SKM-1 treated with dmso at 0.1 percent for 144 hours (cell line): ENCODE measurements at regions not wholly inside any gene's neighbourhood (a gene's known extent, or its start where the extent isn't known, plus 50 kb on each side); places are given as distances from the start of the nearest gene placed in this dataset.
"Not testable (repeated sequence)": the region's sequence is repeated elsewhere in the genome, so short reads cannot be mapped to it uniquely, and the experiment has no call there.

ENCODE experiments used
- DNase-seq: peaks from one replicate; lab custom pipeline; 2025; ENCODE audit not compliant: unreplicated experiment; lab: John Stamatoyannopoulos, UW

- no peak for DNase-seq
Observed at GRCh38 chr12:89874146-89874545, 165.5 kb upstream of the ATP2B1 start.

GRCh38 chr12:89873745-89874144 lies 165.1 kb upstream of the ATP2B1 start:
- DNase-seq, result no peak

- no peak for DNase-seq
Observed at GRCh38 chr12:89872922-89873630, 164.4 kb upstream of the ATP2B1 start.

GRCh38 chr12:89870413-89871184 lies 162.0 kb upstream of the ATP2B1 start:
- no peak for DNase-seq

GRCh38 chr12:89867611-89868010 lies 159.0 kb upstream of the ATP2B1 start:
- DNase-seq, result not testable (repeated sequence)

GRCh38 chr12:89864411-89864810 lies 155.8 kb upstream of the ATP2B1 start:
- DNase-seq, result no peak

GRCh38 chr12:89863968-89864367 lies 155.3 kb upstream of the ATP2B1 start:
- no peak for DNase-seq

GRCh38 chr12:89863493-89863938 lies 154.9 kb upstream of the ATP2B1 start:
- no peak for DNase-seq

GRCh38 chr12:89862511-89863445 lies 154.1 kb upstream of the ATP2B1 start:
- DNase-seq, result peak; percentile 72

- no peak for DNase-seq
Observed at GRCh38 chr12:89861086-89861485, 152.4 kb upstream of the ATP2B1 start.

GRCh38 chr12:89859508-89860220 lies 151.0 kb upstream of the ATP2B1 start:
- no peak for DNase-seq

- no peak for DNase-seq
Observed at GRCh38 chr12:89858718-89859117, 150.1 kb upstream of the ATP2B1 start.

- peak; percentile 45 for DNase-seq
Observed at GRCh38 chr12:89857652-89858274, 149.1 kb upstream of the ATP2B1 start.

- DNase-seq, result peak; percentile 59
Observed at GRCh38 chr12:89856431-89856830, 147.8 kb upstream of the ATP2B1 start.

GRCh38 chr12:89848732-89849131 lies 140.1 kb upstream of the ATP2B1 start:
- DNase-seq, result no peak

- DNase-seq, result peak; percentile 13
Observed at GRCh38 chr12:89846473-89847055, 137.9 kb upstream of the ATP2B1 start.

- DNase-seq, result no peak
Observed at GRCh38 chr12:89845767-89846166, 137.1 kb upstream of the ATP2B1 start.

GRCh38 chr12:89845366-89845765 lies 136.7 kb upstream of the ATP2B1 start:
- DNase-seq, result no peak

- DNase-seq, result no peak
Observed at GRCh38 chr12:89844539-89844938, 135.9 kb upstream of the ATP2B1 start.
